Fibroblast of the aortic adventitia (primary cell): ENCODE measurements at regions not wholly inside any gene's neighbourhood (a gene's known extent, or its start where the extent isn't known, plus 50 kb on each side); places are given as distances from the start of the nearest gene placed in this dataset.

Experiments
- DNase-seq: peaks from one replicate; pipeline ENCODE4 v3.0.0-alpha.2; 2010; ENCODE audit warnings: low read depth
- H3K4me3 ChIP-seq: 2 replicates; pipeline ENCODE4 v1.5.1; 2011; ENCODE audit warnings: low read depth, mild to moderate bottlenecking, control low read depth, low read length, moderate library complexity
- CTCF ChIP-seq: IDR thresholded peaks from 2 replicates; pipeline ENCODE4 v1.5.1; 2011; ENCODE audit warnings: mild to moderate bottlenecking, low read length, control low read depth, inconsistent platforms; ENCODE audit not compliant: insufficient read depth

GRCh38 chr18:61651880-61652268, 240.9 kb downstream of the RNF152 start:
- DNase-seq, result no peak
- H3K4me3 ChIP-seq, result no peak overlapping the region
- TF ChIP-seq CTCF, result no peak

GRCh38 chr18:61651145-61651879, 241.5 kb downstream of the RNF152 start:
- TF ChIP-seq CTCF, result no peak
- H3K4me3 ChIP-seq, result no peak overlapping the region
- no peak for DNase-seq

GRCh38 chr18:61643884-61644647, 248.7 kb downstream of the RNF152 start:
- DNase-seq, result no peak
- no peak overlapping the region for H3K4me3 ChIP-seq
- TF ChIP-seq CTCF, result no peak

- no peak for DNase-seq
- TF ChIP-seq CTCF, result no peak
- no peak overlapping the region for H3K4me3 ChIP-seq
Measured at GRCh38 chr18:61639886-61640285, 252.9 kb downstream of the RNF152 start.

GRCh38 chr18:61637905-61638595, 254.8 kb downstream of the RNF152 start:
- H3K4me3 ChIP-seq, result no peak overlapping the region
- no peak for DNase-seq
- no peak for TF ChIP-seq CTCF

- TF ChIP-seq CTCF, result no peak
- H3K4me3 ChIP-seq, result no peak overlapping the region
- DNase-seq, result no peak
Measured at GRCh38 chr18:61637319-61637718, 255.5 kb downstream of the RNF152 start.
